ENCODE measurements at regions not wholly inside any gene's neighbourhood (a gene's known extent, or its start where the extent isn't known, plus 50 kb on each side); places are given as distances from the start of the nearest gene placed in this dataset.

- no peak for ATAC-seq
- no peak for TF ChIP-seq SNAI2 (CRISPR knock-in tag; IDR thresholded peaks at IDR 0.05)
- no peak for TF ChIP-seq PATZ1 (CRISPR knock-in tag; IDR thresholded peaks at IDR 0.05; ENCODE audit: borderline replicate concordance)
- no peak for TF ChIP-seq ISL1 (CRISPR knock-in tag; IDR thresholded peaks at IDR 0.05)
- TF ChIP-seq ZC3H10 (CRISPR knock-in tag; IDR thresholded peaks at IDR 0.05) = no peak
- no peak for TF ChIP-seq CSRNP3 (CRISPR knock-in tag; IDR thresholded peaks at IDR 0.05)
- no peak for TF ChIP-seq CSDC2 (CRISPR knock-in tag; IDR thresholded peaks at IDR 0.05)
Measured at GRCh38 chr1:219358080-219358479, 184.4 kb downstream of the LYPLAL1 start.

GRCh38 chr1:219354962-219355361, 181.3 kb downstream of the LYPLAL1 start:
- TF ChIP-seq ZNF8 (CRISPR knock-in tag; IDR thresholded peaks at IDR 0.05) (no peak), ZFP3 (CRISPR knock-in tag; IDR thresholded peaks at IDR 0.05) (no peak), ISL1 (CRISPR knock-in tag; IDR thresholded peaks at IDR 0.05) (no peak), CREB5 (CRISPR knock-in tag; IDR thresholded peaks at IDR 0.05; ENCODE audit: low read depth) (no peak), ZFP30 (CRISPR knock-in tag; IDR thresholded peaks at IDR 0.05) (no peak), CSRNP3 (CRISPR knock-in tag; IDR thresholded peaks at IDR 0.05) (no peak), ZNF70 (CRISPR knock-in tag; IDR thresholded peaks at IDR 0.05) (no peak), PPARA (CRISPR knock-in tag; IDR thresholded peaks at IDR 0.05; ENCODE audit: borderline replicate concordance) (no peak), ZC3H10 (CRISPR knock-in tag; IDR thresholded peaks at IDR 0.05) (no peak)
- no peak for ATAC-seq

- TF ChIP-seq BACH2 (CRISPR knock-in tag; IDR thresholded peaks at IDR 0.05; ENCODE audit: borderline replicate concordance) = no peak
- no peak for TF ChIP-seq CSDC2 (CRISPR knock-in tag; IDR thresholded peaks at IDR 0.05)
- TF ChIP-seq POU6F1 (CRISPR knock-in tag; IDR thresholded peaks at IDR 0.05; ENCODE audit: borderline replicate concordance, low read depth) = no peak
- TF ChIP-seq ZNF565 (CRISPR knock-in tag; conservative IDR thresholded peaks at IDR 0.05; ENCODE audit: low read depth) = no peak
- no peak for ATAC-seq
Measured at GRCh38 chr1:219352961-219353651, 179.4 kb downstream of the LYPLAL1 start.

GRCh38 chr1:219350172-219350931, 176.7 kb downstream of the LYPLAL1 start:
- no peak for ATAC-seq
- TF ChIP-seq GLIS3 (CRISPR knock-in tag; IDR thresholded peaks at IDR 0.05) = no peak
- no peak for TF ChIP-seq ZFP3 (CRISPR knock-in tag; IDR thresholded peaks at IDR 0.05)
- no peak for TF ChIP-seq TSHZ2 (CRISPR knock-in tag; IDR thresholded peaks at IDR 0.05)
- no peak for TF ChIP-seq PPARA (CRISPR knock-in tag; IDR thresholded peaks at IDR 0.05; ENCODE audit: borderline replicate concordance)
- TF ChIP-seq ISL1 (CRISPR knock-in tag; IDR thresholded peaks at IDR 0.05) = no peak
- no peak for TF ChIP-seq CREB5 (CRISPR knock-in tag; IDR thresholded peaks at IDR 0.05; ENCODE audit: low read depth)
- TF ChIP-seq BACH2 (CRISPR knock-in tag; IDR thresholded peaks at IDR 0.05; ENCODE audit: borderline replicate concordance) = no peak
